K562 (cell line): ENCODE measurements at regions not wholly inside any gene's neighbourhood (a gene's known extent, or its start where the extent isn't known, plus 50 kb on each side); places are given as distances from the start of the nearest gene placed in this dataset.
"Not testable (repeated sequence)": the region's sequence is repeated elsewhere in the genome, so short reads cannot be mapped to it uniquely, and the experiment has no call there.

Experiments used
- ATAC-seq: fragments of 200-7000 bp; cut with Tn5 transposase; 3 replicates; pipeline ENCODE4 v1.9.1; 2020; ENCODE audit warnings: moderate library complexity
- BruUV-seq: library from RNA; stranded (reverse); fragments of 400-500 nt; replicated peaks from 2 replicates; lab custom pipeline; 2021; lab: Mats Ljungman, UMichigan
- CTCF ChIA-PET: fragments of 300-600 bp; formaldehyde crosslinking; extraction: SDS; loops from one replicate; lab custom pipeline; 2021; ENCODE audit warnings: low intra/inter-chr PET ratio; lab: Yijun Ruan, JAX
- POLR2A ChIA-PET: fragments of 300-600, 350-650 bp; sonication (Branson Sonifier 250); formaldehyde crosslinking; extraction: SDS; loops from one replicate; lab custom pipeline; 2021; ENCODE audit warnings: antibody characterized with exemption, inconsistent platforms; lab: Yijun Ruan, JAX
- DNase-seq, 4 experiments: peaks; one replicate each; pipeline versions ENCODE4 v3.0.0 to v3.0.0-alpha.2; 2011 to 2018; ENCODE audit warnings: low spot score in 3 of 4, mixed read lengths in 3 of 4; ENCODE audit errors: extremely low read depth in 1 of 4
- FAIRE-seq: peaks from 2 replicates; lab custom pipeline; 2011; peaks lifted over from hg19 to GRCh38; lab: Jason Lieb, UNC
- H2AFZ ChIP-seq: 2 replicates; pipeline ENCODE4 v1.6.0; 2011; ENCODE audit warnings: low read depth, low read length, control low read depth, inconsistent platforms
- H3K27ac ChIP-seq: fragments of 200-600 bp; 3 replicates; pipeline ENCODE4 v1.8.0; 2011; ENCODE audit warnings: low read depth, mild to moderate bottlenecking, control low read depth, inconsistent platforms, low read length, moderate library complexity, mixed read lengths; ENCODE audit errors: extremely low read depth
- H3K27me3 ChIP-seq, 2 experiments: fragments of 300-600 bp in 1 of 2; 2 replicates in 1 of 2; 3 replicates in 1 of 2; pipeline versions ENCODE4 v1.6.0 to v1.8.0; 2011; ENCODE audit warnings: inconsistent platforms in 2 of 2, low read length in 2 of 2, mild to moderate bottlenecking in 1 of 2, mixed read lengths in 1 of 2, moderate library complexity in 1 of 2; ENCODE audit not compliant: control insufficient read depth in 2 of 2, insufficient read depth in 2 of 2
- H3K36me3 ChIP-seq: fragments of 300-600 bp; 3 replicates; pipeline ENCODE4 v1.8.0; 2011; ENCODE audit warnings: mild to moderate bottlenecking, low read length, inconsistent platforms; ENCODE audit not compliant: control insufficient read depth, insufficient read depth
- H3K4me1 ChIP-seq, 2 experiments: fragments of 200-600 bp in 1 of 2; replicated peaks in 1 of 2; 2 replicates in 1 of 2; 3 replicates in 1 of 2; pipeline versions ENCODE4 v1.5.1 to v1.8.0; 2011; ENCODE audit warnings: inconsistent platforms in 2 of 2, low read length in 2 of 2, mild to moderate bottlenecking in 1 of 2, mixed read lengths in 1 of 2, moderate library complexity in 1 of 2; ENCODE audit not compliant: control insufficient read depth in 2 of 2, insufficient read depth in 2 of 2
- H3K4me2 ChIP-seq: 2 replicates; pipeline ENCODE4 v1.6.1; 2011; ENCODE audit warnings: low read length, control low read depth, inconsistent platforms, mixed read lengths; ENCODE audit not compliant: insufficient read depth
- H3K4me3 ChIP-seq: fragments of 200-600 bp; sonication (generic), shearing (Covaris generic); 2 replicates; pipeline ENCODE4 v1.5.1; 2016; ENCODE audit warnings: control low read depth, inconsistent platforms
- H3K79me2 ChIP-seq: fragments of 200-600 bp; 3 replicates; pipeline ENCODE4 v1.8.0; 2011; ENCODE audit warnings: low read length, inconsistent platforms; ENCODE audit not compliant: control insufficient read depth, insufficient read depth
- H3K9ac ChIP-seq, 2 experiments: 2 replicates each; pipeline versions ENCODE4 v1.6.0 to v1.6.1; 2011; ENCODE audit warnings: low read depth in 2 of 2, low read length in 2 of 2, control low read depth in 1 of 2, inconsistent platforms in 1 of 2, mild to moderate bottlenecking in 1 of 2, mixed read lengths in 1 of 2; ENCODE audit not compliant: insufficient read depth in 1 of 2
- H3K9me1 ChIP-seq: one replicate; pipeline ENCODE4 v1.6.0; 2011; ENCODE audit warnings: inconsistent platforms, mild to moderate bottlenecking, low read length, moderate library complexity; ENCODE audit not compliant: control insufficient read depth, insufficient read depth
- H3K9me3 ChIP-seq: replicated peaks from 2 replicates; pipeline ENCODE4 v1.5.1; 2011; ENCODE audit warnings: low read depth, low read length, inconsistent platforms; ENCODE audit not compliant: control insufficient read depth, insufficient read depth
- H4K20me1 ChIP-seq: replicated peaks from 2 replicates; pipeline ENCODE4 v1.6.1; 2011; ENCODE audit warnings: low read length, inconsistent platforms, mixed read lengths; ENCODE audit not compliant: control insufficient read depth, insufficient read depth
- WGBS: fragments of 100-300 bp; shearing (Covaris generic); methylation state at CpG from one replicate; pipeline ENCODE4 v1.1.6; 2016; ENCODE audit warnings: low coverage, mixed read lengths; ENCODE audit not compliant: insufficient coverage; ENCODE audit errors: missing lambda C conversion rate; 5-methylcytosine and 5-hydroxymethylcytosine counted together
- in situ Hi-C: fragments of 300-500 bp; cut with MboI; formaldehyde crosslinking; loops from 4 replicates; pipeline ENCODE4 v1.15.0; 2018; ENCODE audit warnings: inconsistent platforms, mixed read lengths
- intact Hi-C: fragments of 100-400 bp; cut with micrococcal nuclease; formaldehyde crosslinking; loops from 2 replicates; pipeline ENCODE4 v1.14.2; 2022

DNA sequence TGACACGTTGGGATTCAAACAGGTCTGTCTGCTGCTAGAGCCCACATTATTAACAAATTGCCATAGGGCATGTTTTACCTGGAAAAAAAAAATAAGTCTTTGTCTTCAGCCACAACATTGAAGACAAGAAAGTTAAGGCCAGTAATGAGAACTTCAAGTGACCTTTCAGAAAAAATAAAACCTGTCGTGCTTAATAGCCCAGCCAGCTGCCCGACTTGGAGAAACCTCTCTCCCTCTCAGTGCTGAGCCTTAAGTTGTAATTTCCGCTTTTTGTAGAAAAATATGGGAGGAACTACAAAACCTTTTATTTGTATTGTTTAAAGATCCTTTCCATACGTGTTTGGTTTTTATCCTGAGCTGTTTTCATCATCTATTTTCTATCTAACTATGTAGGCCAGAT lies 454.3 kb upstream of the SLITRK6 start:
- CTCF ChIA-PET, H3K4me1 ChIP-seq, H3K9me1 ChIP-seq, intact Hi-C loops, H3K4me2 ChIP-seq, POLR2A ChIA-PET, H3K9me3 ChIP-seq, H3K79me2 ChIP-seq, ATAC-seq, H3K9ac ChIP-seq, DNase-seq, H3K27ac ChIP-seq, H3K27me3 ChIP-seq, FAIRE-seq, H2AFZ ChIP-seq, H3K36me3 ChIP-seq, BruUV-seq, in situ Hi-C loops, H4K20me1 ChIP-seq, H3K4me3 ChIP-seq: not testable (repeated sequence)
- no CpG with 5 or more reads among the region's 5 CpGs for WGBS

- H3K9me1 ChIP-seq, ATAC-seq, H3K9ac ChIP-seq, intact Hi-C loops, H4K20me1 ChIP-seq, H3K4me3 ChIP-seq, BruUV-seq, H3K27ac ChIP-seq, H2AFZ ChIP-seq, DNase-seq, in situ Hi-C loops, H3K4me2 ChIP-seq, H3K36me3 ChIP-seq, H3K27me3 ChIP-seq, FAIRE-seq, H3K79me2 ChIP-seq, H3K9me3 ChIP-seq, H3K4me1 ChIP-seq, CTCF ChIA-PET, POLR2A ChIA-PET: not testable (repeated sequence)
- no CpG with 5 or more reads among the region's 2 CpGs for WGBS
These were observed 456.6 kb upstream of the SLITRK6 start for GRCh38 chr13:86255820-86256219.
